ENCODE measurements at regions not wholly inside any gene's neighbourhood (a gene's known extent, or its start where the extent isn't known, plus 50 kb on each side); places are given as distances from the start of the nearest gene placed in this dataset.

- TF ChIP-seq SP1 (IDR thresholded peaks at IDR 0.05): no peak
- TF ChIP-seq CTBP1 (IDR thresholded peaks at IDR 0.05; ENCODE audit: borderline replicate concordance): no peak
- no peak for TF ChIP-seq SUZ12 (IDR thresholded peaks at IDR 0.05)
- TF ChIP-seq L3MBTL2 (conservative IDR thresholded peaks at IDR 0.05): no peak
- TF ChIP-seq ZNF384 (IDR thresholded peaks at IDR 0.05): no peak
- no peak for TF ChIP-seq NFRKB (IDR thresholded peaks at IDR 0.05)
- TF ChIP-seq LEF1 (IDR thresholded peaks at IDR 0.05; ENCODE audit: borderline replicate concordance): no peak
- no peak for DNase-seq (ENCODE audit: extremely low spot score)
- ChIA-PET POLR2A (no interaction called here), CTCF (no interaction called here)
Observed at GRCh38 chr18:41315134-41315533, 639.9 kb upstream of the PIK3C3 start.

GRCh38 chr18:41311571-41312547, 643.2 kb upstream of the PIK3C3 start:
- POLR2A ChIA-PET: no interaction called here
- no peak for DNase-seq (ENCODE audit: extremely low spot score)

GRCh38 chr18:41297740-41298139, 657.3 kb upstream of the PIK3C3 start:
- CTCF ChIA-PET: no interaction called here
- POLR2A ChIA-PET: no interaction called here
- no peak for DNase-seq (ENCODE audit: extremely low spot score)
- TF ChIP-seq SUZ12 (IDR thresholded peaks at IDR 0.05) (no peak), ELF4 (IDR thresholded peaks at IDR 0.05) (no peak), FOXK2 (IDR thresholded peaks at IDR 0.05) (no peak), ZNF384 (IDR thresholded peaks at IDR 0.05) (no peak), NFRKB (IDR thresholded peaks at IDR 0.05) (no peak), FOXM1 (IDR thresholded peaks at IDR 0.05; ENCODE audit: borderline replicate concordance) (no peak), LEF1 (IDR thresholded peaks at IDR 0.05; ENCODE audit: borderline replicate concordance) (no peak), BHLHE40 (IDR thresholded peaks at IDR 0.05; ENCODE audit: borderline replicate concordance) (no peak), FOXA1 (IDR thresholded peaks at IDR 0.05) (no peak), SP1 (IDR thresholded peaks at IDR 0.05) (no peak), HDGF (IDR thresholded peaks at IDR 0.05; ENCODE audit: borderline replicate concordance) (no peak), CTBP1 (IDR thresholded peaks at IDR 0.05; ENCODE audit: borderline replicate concordance) (no peak), TARDBP (IDR thresholded peaks at IDR 0.05) (no peak), L3MBTL2 (conservative IDR thresholded peaks at IDR 0.05) (no peak), ARNT (IDR thresholded peaks at IDR 0.05) (no peak), PKNOX1 (IDR thresholded peaks at IDR 0.05) (no peak)

More at GRCh38 chr18:41311571-41312547, 643.2 kb upstream of the PIK3C3 start:
- CTCF ChIA-PET: no interaction called here
- TF ChIP-seq HDGF (IDR thresholded peaks at IDR 0.05; ENCODE audit: borderline replicate concordance): no peak
- TF ChIP-seq FOXA1 (IDR thresholded peaks at IDR 0.05): no peak
- TF ChIP-seq TARDBP (IDR thresholded peaks at IDR 0.05): no peak
- no peak for TF ChIP-seq L3MBTL2 (conservative IDR thresholded peaks at IDR 0.05)
- TF ChIP-seq BHLHE40 (IDR thresholded peaks at IDR 0.05; ENCODE audit: borderline replicate concordance): no peak
- TF ChIP-seq CTBP1 (IDR thresholded peaks at IDR 0.05; ENCODE audit: borderline replicate concordance): no peak
- no peak for TF ChIP-seq PKNOX1 (IDR thresholded peaks at IDR 0.05)
- no peak for TF ChIP-seq SP1 (IDR thresholded peaks at IDR 0.05)
- no peak for TF ChIP-seq ZNF384 (IDR thresholded peaks at IDR 0.05)
- TF ChIP-seq ELF4 (IDR thresholded peaks at IDR 0.05): no peak
- no peak for TF ChIP-seq NFRKB (IDR thresholded peaks at IDR 0.05)
- TF ChIP-seq FOXM1 (IDR thresholded peaks at IDR 0.05; ENCODE audit: borderline replicate concordance): no peak
- TF ChIP-seq LEF1 (IDR thresholded peaks at IDR 0.05; ENCODE audit: borderline replicate concordance): no peak
- no peak for TF ChIP-seq SUZ12 (IDR thresholded peaks at IDR 0.05)
- no peak for TF ChIP-seq ARNT (IDR thresholded peaks at IDR 0.05)
- TF ChIP-seq FOXK2 (IDR thresholded peaks at IDR 0.05): no peak

GRCh38 chr18:41269294-41269693, 685.7 kb upstream of the PIK3C3 start:
- no peak for TF ChIP-seq TARDBP (IDR thresholded peaks at IDR 0.05)
- TF ChIP-seq HDGF (IDR thresholded peaks at IDR 0.05; ENCODE audit: borderline replicate concordance): no peak
- no peak for TF ChIP-seq LEF1 (IDR thresholded peaks at IDR 0.05; ENCODE audit: borderline replicate concordance)
- no peak for TF ChIP-seq ZNF384 (IDR thresholded peaks at IDR 0.05)
- no peak for TF ChIP-seq CTBP1 (IDR thresholded peaks at IDR 0.05; ENCODE audit: borderline replicate concordance)
- TF ChIP-seq SP1 (IDR thresholded peaks at IDR 0.05): no peak
- TF ChIP-seq SUZ12 (IDR thresholded peaks at IDR 0.05): no peak
- no peak for DNase-seq (ENCODE audit: extremely low spot score)
- ChIA-PET POLR2A (no interaction called here), CTCF (no interaction called here)

GRCh38 chr18:41268271-41268670, 686.8 kb upstream of the PIK3C3 start:
- TF ChIP-seq SP1 (IDR thresholded peaks at IDR 0.05) (no peak), ZNF384 (IDR thresholded peaks at IDR 0.05) (no peak), FOXA1 (IDR thresholded peaks at IDR 0.05) (no peak), NFRKB (IDR thresholded peaks at IDR 0.05) (no peak), SUZ12 (IDR thresholded peaks at IDR 0.05) (no peak), CTBP1 (IDR thresholded peaks at IDR 0.05; ENCODE audit: borderline replicate concordance) (no peak), FOXM1 (IDR thresholded peaks at IDR 0.05; ENCODE audit: borderline replicate concordance) (no peak), ELF4 (IDR thresholded peaks at IDR 0.05) (no peak)
- CTCF ChIA-PET: no interaction called here
- POLR2A ChIA-PET: no interaction called here
- no peak for DNase-seq (ENCODE audit: extremely low spot score)

GRCh38 chr18:41266616-41267015, 688.4 kb upstream of the PIK3C3 start:
- CTCF ChIA-PET: no interaction called here
- DNase-seq (ENCODE audit: extremely low spot score): no peak
- POLR2A ChIA-PET: no interaction called here
- TF ChIP-seq BHLHE40 (IDR thresholded peaks at IDR 0.05; ENCODE audit: borderline replicate concordance): no peak
- TF ChIP-seq ZNF384 (IDR thresholded peaks at IDR 0.05): no peak
- TF ChIP-seq TARDBP (IDR thresholded peaks at IDR 0.05): no peak
- TF ChIP-seq LEF1 (IDR thresholded peaks at IDR 0.05; ENCODE audit: borderline replicate concordance): no peak
- no peak for TF ChIP-seq SP1 (IDR thresholded peaks at IDR 0.05)
- no peak for TF ChIP-seq NFRKB (IDR thresholded peaks at IDR 0.05)
- no peak for TF ChIP-seq L3MBTL2 (conservative IDR thresholded peaks at IDR 0.05)
- TF ChIP-seq PKNOX1 (IDR thresholded peaks at IDR 0.05): no peak
- no peak for TF ChIP-seq FOXM1 (IDR thresholded peaks at IDR 0.05; ENCODE audit: borderline replicate concordance)
- no peak for TF ChIP-seq ELF4 (IDR thresholded peaks at IDR 0.05)

Data from HEK293T (cell line).